OCI-LY1 (cell line): ENCODE measurements at regions not wholly inside any gene's neighbourhood (a gene's known extent, or its start where the extent isn't known, plus 50 kb on each side); places are given as distances from the start of the nearest gene placed in this dataset.

Source experiments
- H2AFZ ChIP-seq: fragments of 200-600 bp; sonication (generic), shearing (Covaris generic); 2 replicates; pipeline ENCODE4 v1.6.0; 2014; ENCODE audit warnings: antibody characterized with exemption, mild to moderate bottlenecking, low read length
- H3F3A ChIP-seq: fragments of 200-600 bp; sonication (generic), shearing (Covaris generic); 2 replicates; pipeline ENCODE4 v1.6.0; 2014; ENCODE audit warnings: mild to moderate bottlenecking, antibody characterized with exemption, low read length, moderate library complexity; ENCODE audit not compliant: insufficient read depth
- H3K27ac ChIP-seq: fragments of 200-600 bp; sonication (generic); 2 replicates; pipeline ENCODE4 v1.5.1; 2014; ENCODE audit warnings: low read length, mixed run types, mild to moderate bottlenecking, low read depth; ENCODE audit not compliant: poor library complexity, severe bottlenecking
- H3K27me3 ChIP-seq: fragments of 200-600 bp; sonication (generic); 2 replicates; pipeline ENCODE4 v1.6.0; 2014; ENCODE audit warnings: antibody characterized with exemption, mild to moderate bottlenecking, low read length, moderate library complexity; ENCODE audit not compliant: insufficient read depth
- H3K36me3 ChIP-seq: fragments of 200-600 bp; sonication (generic); 2 replicates; pipeline ENCODE4 v1.6.1; 2014; ENCODE audit warnings: mild to moderate bottlenecking, antibody characterized with exemption, low read length, moderate library complexity, mixed read lengths; ENCODE audit not compliant: insufficient read depth
- H3K4me1 ChIP-seq: fragments of 200-600 bp; sonication (generic); 2 replicates; pipeline ENCODE4 v1.5.1; 2014; ENCODE audit warnings: mild to moderate bottlenecking, low read length, moderate library complexity; ENCODE audit not compliant: insufficient read depth, severe bottlenecking
- H3K4me2 ChIP-seq: fragments of 200-600 bp; sonication (generic), shearing (Covaris generic); 2 replicates; pipeline ENCODE4 v1.6.1; 2014; ENCODE audit warnings: low read length
- H3K4me3 ChIP-seq: fragments of 200-600 bp; sonication (generic); 2 replicates; pipeline ENCODE4 v1.5.1; 2014; ENCODE audit warnings: low read length, low read depth, mild to moderate bottlenecking, mixed read lengths; ENCODE audit not compliant: poor library complexity, severe bottlenecking
- H3K79me2 ChIP-seq: fragments of 200-600 bp; shearing (Covaris generic); 2 replicates; pipeline ENCODE4 v1.6.1; 2016; ENCODE audit warnings: mixed run types, low read length, mixed read lengths; ENCODE audit not compliant: insufficient read depth
- H3K9ac ChIP-seq: fragments of 200-600 bp; sonication (generic), shearing (Covaris generic); 2 replicates; pipeline ENCODE4 v1.6.1; 2014; ENCODE audit warnings: mild to moderate bottlenecking, low read length, mixed read lengths
- H3K9me2 ChIP-seq: fragments of 200-600 bp; sonication (generic), shearing (Covaris generic); 2 replicates; pipeline ENCODE4 v1.6.1; 2014; ENCODE audit warnings: low read depth, mild to moderate bottlenecking, low read length, mixed read lengths
- H3K9me3 ChIP-seq: fragments of 200-600 bp; shearing (Covaris generic); 2 replicates; pipeline ENCODE4 v1.6.1; 2014; ENCODE audit warnings: low read length, mixed read lengths
- H4K20me1 ChIP-seq: fragments of 200-600 bp; sonication (generic), shearing (Covaris generic); 2 replicates; pipeline ENCODE4 v1.6.0; 2016; ENCODE audit warnings: mild to moderate bottlenecking, low read length; ENCODE audit not compliant: insufficient read depth
- EZH2 ChIP-seq: fragments of 200-600 bp; sonication (generic), shearing (Covaris generic); IDR thresholded peaks from 2 replicates; pipeline ENCODE4 v1.8.0; 2017; ENCODE audit warnings: borderline replicate concordance, mixed run types, mild to moderate bottlenecking, antibody characterized with exemption, low read length, moderate library complexity, mixed read lengths
- TF ChIP-seq, protein P1 (sequence below): fragments of 200-600 bp; sonication (generic), shearing (Covaris generic); IDR thresholded peaks from 2 replicates; pipeline ENCODE4 v1.5.1; 2017; ENCODE audit warnings: mild to moderate bottlenecking, antibody characterized with exemption, low read length, moderate library complexity, mixed read lengths

DNA sequence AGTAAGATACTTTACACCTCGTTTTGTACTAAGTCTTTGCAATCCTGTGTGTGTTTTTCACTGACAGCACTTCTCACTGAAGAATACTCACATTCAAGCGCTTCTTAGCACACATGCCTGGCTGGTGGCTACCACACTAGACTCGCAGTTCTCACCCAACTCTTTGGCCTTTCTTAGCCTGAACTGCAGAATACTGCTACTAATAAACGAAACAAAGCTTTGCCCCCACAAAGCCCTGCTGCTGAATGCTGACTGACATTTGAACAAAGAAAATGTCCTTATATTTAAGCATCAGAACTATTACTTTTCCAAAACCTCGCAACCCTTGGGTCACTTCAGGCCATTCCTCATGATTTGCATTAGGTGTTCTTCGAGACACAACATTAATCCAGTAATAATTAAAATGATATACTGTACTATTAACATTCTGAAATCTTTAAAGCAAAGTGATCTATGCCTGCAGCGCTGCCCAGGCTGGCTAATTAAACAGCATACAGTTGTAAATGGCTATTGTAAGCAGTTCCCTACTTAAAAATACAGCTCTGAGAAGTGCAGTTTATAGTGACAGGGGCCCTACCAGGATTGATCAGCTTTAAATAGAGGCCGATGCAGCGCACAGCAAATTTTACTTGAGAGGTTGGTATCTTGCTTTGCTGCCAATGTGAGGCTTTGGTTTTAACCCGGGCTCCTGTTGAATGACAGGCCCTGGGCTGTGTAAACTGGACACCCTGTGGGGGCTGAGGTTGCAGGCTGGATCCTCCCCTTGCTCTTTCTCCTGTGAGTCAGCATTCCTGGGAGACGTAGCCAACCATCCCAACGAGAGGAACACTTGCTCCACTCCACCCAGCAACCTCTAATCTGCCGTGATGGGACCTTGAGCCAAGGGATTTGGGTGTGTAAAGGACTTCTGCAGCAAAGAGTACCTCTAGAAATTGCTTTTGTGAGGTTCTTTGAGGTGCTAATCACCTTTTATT, 899.0 kb downstream of the TFAP2A start:
- H3K79me2 ChIP-seq, result no peaks in the 10 kb centered on the region
- no peaks in the 10 kb centered on the region for H4K20me1 ChIP-seq
- H3K4me2 ChIP-seq, result no peak overlapping the region
- no peak overlapping the region for H3K27ac ChIP-seq
- TF ChIP-seq, protein P1, sequence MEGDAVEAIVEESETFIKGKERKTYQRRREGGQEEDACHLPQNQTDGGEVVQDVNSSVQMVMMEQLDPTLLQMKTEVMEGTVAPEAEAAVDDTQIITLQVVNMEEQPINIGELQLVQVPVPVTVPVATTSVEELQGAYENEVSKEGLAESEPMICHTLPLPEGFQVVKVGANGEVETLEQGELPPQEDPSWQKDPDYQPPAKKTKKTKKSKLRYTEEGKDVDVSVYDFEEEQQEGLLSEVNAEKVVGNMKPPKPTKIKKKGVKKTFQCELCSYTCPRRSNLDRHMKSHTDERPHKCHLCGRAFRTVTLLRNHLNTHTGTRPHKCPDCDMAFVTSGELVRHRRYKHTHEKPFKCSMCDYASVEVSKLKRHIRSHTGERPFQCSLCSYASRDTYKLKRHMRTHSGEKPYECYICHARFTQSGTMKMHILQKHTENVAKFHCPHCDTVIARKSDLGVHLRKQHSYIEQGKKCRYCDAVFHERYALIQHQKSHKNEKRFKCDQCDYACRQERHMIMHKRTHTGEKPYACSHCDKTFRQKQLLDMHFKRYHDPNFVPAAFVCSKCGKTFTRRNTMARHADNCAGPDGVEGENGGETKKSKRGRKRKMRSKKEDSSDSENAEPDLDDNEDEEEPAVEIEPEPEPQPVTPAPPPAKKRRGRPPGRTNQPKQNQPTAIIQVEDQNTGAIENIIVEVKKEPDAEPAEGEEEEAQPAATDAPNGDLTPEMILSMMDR, result no peak
- TF ChIP-seq EZH2, result no peak
- no peak overlapping the region for H3K9ac ChIP-seq
- H3K4me3 ChIP-seq, result no peak overlapping the region
- H2AFZ ChIP-seq, result no peak overlapping the region
- H3K27me3 ChIP-seq, result no peaks in the 10 kb centered on the region
- H3K4me1 ChIP-seq, result no peaks in the 10 kb centered on the region
- no peaks in the 10 kb centered on the region for H3F3A ChIP-seq
- H3K9me2 ChIP-seq, result no peaks in the 10 kb centered on the region
- H3K9me3 ChIP-seq, result no peaks in the 10 kb centered on the region
- no peaks in the 10 kb centered on the region for H3K36me3 ChIP-seq

DNA sequence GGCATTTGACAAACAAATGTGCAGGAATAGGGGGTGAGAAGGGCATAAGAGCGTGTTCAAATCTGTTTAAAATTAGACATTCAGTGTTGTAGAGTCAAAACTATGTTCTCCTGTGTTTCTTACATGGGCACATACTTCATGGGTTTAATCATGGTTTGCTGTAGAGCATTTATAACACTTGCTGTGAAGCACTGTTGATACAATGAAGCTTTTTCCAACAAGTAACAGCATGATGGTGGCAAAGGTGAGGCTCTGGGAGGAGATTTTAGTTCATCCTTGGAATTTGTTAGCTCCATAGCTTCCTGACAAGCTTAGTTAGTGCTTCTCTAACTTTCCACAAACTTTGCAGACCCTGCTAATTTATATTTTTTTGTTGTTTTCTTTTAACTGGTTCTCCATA, 900.7 kb downstream of the TFAP2A start:
- no peaks in the 10 kb centered on the region for H3K9me2 ChIP-seq
- H3K79me2 ChIP-seq, result no peaks in the 10 kb centered on the region
- no peaks in the 10 kb centered on the region for H3F3A ChIP-seq
- no peak overlapping the region for H3K27ac ChIP-seq
- H3K27me3 ChIP-seq, result no peaks in the 10 kb centered on the region
- H3K4me2 ChIP-seq, result no peak overlapping the region
- no peak for TF ChIP-seq EZH2
- TF ChIP-seq, protein P1, result no peak
- H3K36me3 ChIP-seq, result no peaks in the 10 kb centered on the region
- H3K9me3 ChIP-seq, result no peaks in the 10 kb centered on the region
- H4K20me1 ChIP-seq, result no peaks in the 10 kb centered on the region
- no peak overlapping the region for H3K9ac ChIP-seq
- H2AFZ ChIP-seq, result no peak overlapping the region
- H3K4me1 ChIP-seq, result no peaks in the 10 kb centered on the region
- no peak overlapping the region for H3K4me3 ChIP-seq

DNA sequence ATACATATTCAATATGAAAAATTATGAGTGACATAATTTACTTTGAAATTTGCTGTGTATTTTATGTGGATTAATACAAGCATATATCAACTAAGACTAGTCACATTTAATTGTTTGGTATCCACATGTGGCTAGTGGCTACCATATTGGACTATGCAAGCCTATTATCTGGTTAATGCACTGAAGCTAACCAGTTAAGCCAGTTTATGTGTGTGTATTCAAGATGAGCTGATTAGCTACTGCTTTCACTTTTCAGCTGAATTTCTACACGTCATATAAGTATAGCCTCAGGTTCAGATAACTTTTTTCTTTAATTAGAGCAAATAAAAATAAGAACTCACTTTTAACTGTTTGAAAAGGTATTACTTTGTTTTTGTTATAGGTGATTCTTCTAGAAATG, 903.7 kb downstream of the TFAP2A start:
- no peaks in the 10 kb centered on the region; the same call in 1 of the 2 replicates for H3K9me2 ChIP-seq
- no peak overlapping the region for H3K9ac ChIP-seq

More for the DNA sequence above, 903.7 kb downstream of the TFAP2A start:
- H3K9me3 ChIP-seq, result no peaks in the 10 kb centered on the region
- no peaks in the 10 kb centered on the region for H3K27me3 ChIP-seq
- H4K20me1 ChIP-seq, result no peaks in the 10 kb centered on the region
- H2AFZ ChIP-seq, result no peak overlapping the region
- H3K4me1 ChIP-seq, result no peaks in the 10 kb centered on the region
- H3K79me2 ChIP-seq, result no peaks in the 10 kb centered on the region
- no peak overlapping the region for H3K4me3 ChIP-seq
- no peaks in the 10 kb centered on the region for H3F3A ChIP-seq
- H3K27ac ChIP-seq, result no peak overlapping the region
- TF ChIP-seq, protein P1, result no peak
- TF ChIP-seq EZH2, result no peak
- no peak overlapping the region for H3K4me2 ChIP-seq
- H3K36me3 ChIP-seq, result no peaks in the 10 kb centered on the region
